Nucleus accumbens (tissue), 56 donors: ENCODE measurements at regions not wholly inside any gene's neighbourhood (a gene's known extent, or its start where the extent isn't known, plus 50 kb on each side); places are given as distances from the start of the nearest gene placed in this dataset.
"Not testable (repeated sequence)": the region's sequence is repeated elsewhere in the genome, so short reads cannot be mapped to it uniquely, and the experiment has no call there.

ENCODE experiments used
- DNase-seq, 56 donors: peaks; one replicate each; lab custom pipeline; 2025; lab: John Stamatoyannopoulos, UW

DNA sequence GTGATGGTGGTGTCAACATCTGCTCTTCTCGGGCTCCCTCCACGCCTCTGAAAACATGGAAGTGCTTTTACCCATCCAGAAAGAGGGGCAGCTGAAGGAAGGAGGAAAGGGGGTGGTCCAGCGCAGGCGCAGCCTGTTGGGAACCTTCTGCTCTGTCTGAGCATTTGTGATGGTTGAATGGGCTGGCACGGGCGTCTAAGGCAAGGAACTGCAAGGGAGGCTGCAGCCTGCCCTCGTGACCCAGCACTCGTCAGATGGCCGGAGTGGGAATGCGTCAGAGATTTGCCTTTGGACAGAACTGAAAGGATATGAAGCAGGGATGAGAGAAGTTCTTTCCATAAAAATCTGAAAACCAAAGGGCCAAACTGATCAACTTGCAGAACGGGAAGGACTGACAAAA is 62.3 kb upstream of the PLGLB2 start:
- not testable (repeated sequence) for DNase-seq

DNA sequence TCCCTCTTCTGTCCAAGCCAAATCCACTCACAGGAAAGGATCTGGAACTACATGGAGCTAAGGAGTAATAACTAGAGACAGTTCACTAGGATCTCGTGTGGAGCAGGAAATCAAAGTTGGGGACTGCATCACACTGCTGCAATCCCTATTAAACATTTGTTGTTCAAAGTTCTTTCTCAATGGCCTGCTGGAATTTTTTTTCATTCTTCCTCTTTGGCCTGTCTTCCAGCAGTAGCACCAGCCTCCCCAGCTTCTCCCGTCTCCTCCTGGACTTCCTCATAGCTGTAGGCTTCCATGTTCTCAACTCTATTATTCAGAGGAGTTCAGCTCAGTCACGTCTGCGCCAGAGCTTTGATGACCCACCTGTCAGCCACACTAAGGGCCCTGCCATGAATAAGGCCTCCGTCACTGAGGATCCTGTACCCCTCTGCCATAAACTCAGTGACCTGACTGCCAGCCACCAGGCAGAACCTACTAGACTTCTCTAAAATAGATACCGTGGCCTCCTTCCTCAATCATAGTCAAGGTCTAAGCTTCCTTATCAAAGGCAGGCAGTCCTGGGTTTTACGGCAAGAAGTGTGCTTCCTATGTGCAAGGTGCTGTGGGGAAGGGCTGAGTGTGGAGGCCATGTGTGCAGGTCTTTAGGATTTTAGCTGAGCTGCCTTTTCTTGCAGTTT is 60.9 kb upstream of the PLGLB2 start:
- not testable (repeated sequence) for DNase-seq

DNA sequence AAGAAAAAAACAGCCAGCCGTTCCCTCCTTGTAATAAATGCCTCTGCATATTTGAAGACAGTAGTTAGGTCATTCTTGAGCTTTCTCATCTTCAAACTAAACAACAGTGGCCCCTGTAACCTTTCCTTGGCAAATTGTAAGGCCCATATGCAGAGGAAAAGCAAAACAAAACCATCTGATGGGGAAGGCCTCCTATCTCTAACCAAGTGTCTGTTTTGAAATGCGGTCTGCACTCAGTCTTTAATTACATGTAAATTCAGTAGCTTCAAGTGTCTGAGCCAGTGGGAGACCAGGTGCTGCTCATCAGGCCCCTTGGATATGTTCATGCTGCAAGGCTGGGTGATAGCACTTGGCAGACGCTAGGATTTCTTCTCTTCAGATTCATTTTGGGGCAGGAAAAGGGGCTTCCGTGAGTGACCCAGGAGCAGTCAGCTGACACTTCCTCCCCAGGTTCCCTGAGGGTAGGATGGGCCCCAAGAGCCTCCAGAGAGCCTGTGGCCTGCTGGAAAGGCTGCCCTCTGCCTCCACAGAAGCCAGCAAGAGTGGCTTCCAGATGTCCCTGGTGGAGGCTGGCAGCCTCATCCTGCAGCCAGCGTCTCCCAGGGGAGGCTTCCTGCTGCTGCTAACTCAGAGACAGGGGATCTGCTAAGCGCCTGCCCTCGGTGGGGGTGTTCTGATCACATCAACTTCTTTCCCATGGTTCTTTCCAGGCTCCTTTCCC is 60.2 kb upstream of the PLGLB2 start:
- DNase-seq, result not testable (repeated sequence)

DNA sequence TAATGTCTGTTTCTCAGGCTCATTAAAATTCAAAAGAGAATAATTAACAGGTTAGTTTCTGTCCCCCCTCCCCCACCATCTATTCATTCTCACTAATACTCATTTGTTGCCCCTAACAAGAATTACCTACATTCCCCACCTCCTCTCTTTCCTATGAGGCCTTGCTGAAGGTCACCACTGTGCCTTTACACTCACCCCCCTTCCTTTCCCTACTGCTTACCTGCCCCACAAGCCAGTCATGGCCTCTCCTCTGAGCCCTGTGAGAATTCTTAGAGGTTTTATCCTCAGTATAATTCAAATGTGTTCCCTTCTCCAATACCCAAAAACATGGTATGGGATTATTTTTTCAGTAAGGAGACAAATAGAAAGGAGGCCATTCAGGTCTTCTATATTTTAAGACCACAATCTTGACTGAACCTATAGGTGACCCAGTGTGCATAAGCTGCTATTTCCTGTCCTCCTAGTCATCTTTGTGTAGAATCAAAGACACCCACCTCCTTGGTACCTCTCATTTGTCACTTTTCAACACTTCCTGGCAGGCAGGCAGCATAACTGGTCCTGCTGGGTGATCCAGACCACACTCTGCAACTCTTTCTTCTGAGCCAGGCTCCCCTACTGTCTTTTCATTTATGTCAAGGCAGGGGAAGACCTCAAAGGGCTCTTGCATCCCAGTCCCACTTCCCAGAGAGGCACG is 55.8 kb upstream of the PLGLB2 start:
- not testable (repeated sequence) for DNase-seq

DNA sequence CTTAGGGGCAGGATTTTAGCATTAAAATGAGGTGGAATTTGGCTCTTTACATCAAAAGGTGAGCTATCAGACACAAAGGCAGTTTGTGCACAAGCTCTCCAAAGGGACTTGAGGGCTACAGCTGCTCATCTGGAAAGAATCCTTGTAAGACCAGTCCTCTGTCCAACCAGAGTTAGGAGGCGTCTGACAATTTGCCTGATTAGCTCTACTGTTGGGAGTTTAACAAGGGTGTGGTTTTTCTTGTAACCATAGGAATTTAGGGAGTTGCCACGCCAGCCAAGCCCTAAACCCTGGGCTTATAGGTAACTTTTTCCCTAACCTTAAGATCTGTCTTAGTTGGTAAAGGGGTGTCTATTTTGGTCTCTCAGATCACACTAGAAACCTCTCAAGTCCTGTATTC is 55.0 kb upstream of the PLGLB2 start:
- DNase-seq, result not testable (repeated sequence)

DNA sequence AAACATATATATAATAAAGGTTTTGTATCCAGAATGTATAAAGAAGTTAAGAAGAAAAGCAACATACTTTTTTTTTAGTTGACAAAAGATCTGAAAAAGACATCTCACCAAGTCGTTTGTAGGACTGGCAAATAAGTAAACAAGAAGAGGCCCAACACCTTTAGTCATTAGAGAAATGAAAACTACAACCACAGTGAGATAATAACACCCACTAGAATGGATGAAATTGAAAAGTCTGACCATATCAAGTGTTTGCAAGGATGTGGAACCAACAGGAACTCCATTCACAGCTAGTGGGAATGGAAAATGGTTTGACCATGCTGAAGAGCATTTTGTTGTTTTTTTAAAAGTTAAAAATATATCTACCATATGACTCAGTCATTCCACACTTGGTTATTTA is 54.0 kb upstream of the PLGLB2 start:
- DNase-seq, result not testable (repeated sequence)

DNA sequence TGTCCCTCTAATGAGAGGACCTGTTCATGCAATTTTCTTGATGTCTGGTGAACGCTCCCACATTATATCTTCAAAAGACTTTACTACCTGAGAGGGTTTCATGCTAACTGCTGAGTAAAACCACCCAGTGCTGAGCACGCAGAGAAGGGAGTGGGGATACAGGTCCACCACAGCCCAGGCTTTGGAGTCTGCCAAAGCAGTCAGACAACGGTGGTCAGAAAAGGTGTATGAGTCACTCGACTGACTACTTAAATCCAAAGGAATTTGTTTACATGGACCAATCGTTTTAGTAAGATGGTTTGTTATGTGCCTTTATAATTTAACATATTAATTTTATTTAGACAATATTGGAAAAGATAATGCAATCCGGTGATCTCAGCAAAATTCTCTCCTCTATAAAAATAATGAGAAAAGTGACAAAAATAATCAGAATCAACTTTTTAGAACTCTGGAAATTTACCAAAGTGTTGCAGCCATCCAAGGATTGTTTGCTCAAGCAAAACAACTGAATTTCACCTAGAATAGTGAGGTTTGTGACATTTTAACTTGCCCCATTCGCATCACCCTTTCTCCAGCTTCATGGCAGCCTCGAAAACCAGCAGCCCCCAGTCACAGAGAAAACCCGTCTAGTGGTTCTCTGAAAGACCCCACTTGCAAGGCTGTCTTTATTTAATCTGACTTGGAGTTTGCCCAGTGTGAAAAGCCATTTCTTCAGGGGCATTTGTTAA is 52.1 kb upstream of the PLGLB2 start:
- DNase-seq, result not testable (repeated sequence)
